Stimulated activated CD8-positive, alpha-beta memory T cell treated with anti-CD3 and anti-CD28 coated beads, Interleukin-4, amount 100 ng/mL, for 48 hours (primary cell): ENCODE measurements at regions not wholly inside any gene's neighbourhood (a gene's known extent, or its start where the extent isn't known, plus 50 kb on each side); places are given as distances from the start of the nearest gene placed in this dataset.

Experiments used
- DNase-seq: peaks from one replicate; pipeline ENCODE4 v3.0.0-alpha.2; 2020

- no peak for DNase-seq
Observed at GRCh38 chr14:26121181-26121580, 476.7 kb downstream of the NOVA1 start.

DNA sequence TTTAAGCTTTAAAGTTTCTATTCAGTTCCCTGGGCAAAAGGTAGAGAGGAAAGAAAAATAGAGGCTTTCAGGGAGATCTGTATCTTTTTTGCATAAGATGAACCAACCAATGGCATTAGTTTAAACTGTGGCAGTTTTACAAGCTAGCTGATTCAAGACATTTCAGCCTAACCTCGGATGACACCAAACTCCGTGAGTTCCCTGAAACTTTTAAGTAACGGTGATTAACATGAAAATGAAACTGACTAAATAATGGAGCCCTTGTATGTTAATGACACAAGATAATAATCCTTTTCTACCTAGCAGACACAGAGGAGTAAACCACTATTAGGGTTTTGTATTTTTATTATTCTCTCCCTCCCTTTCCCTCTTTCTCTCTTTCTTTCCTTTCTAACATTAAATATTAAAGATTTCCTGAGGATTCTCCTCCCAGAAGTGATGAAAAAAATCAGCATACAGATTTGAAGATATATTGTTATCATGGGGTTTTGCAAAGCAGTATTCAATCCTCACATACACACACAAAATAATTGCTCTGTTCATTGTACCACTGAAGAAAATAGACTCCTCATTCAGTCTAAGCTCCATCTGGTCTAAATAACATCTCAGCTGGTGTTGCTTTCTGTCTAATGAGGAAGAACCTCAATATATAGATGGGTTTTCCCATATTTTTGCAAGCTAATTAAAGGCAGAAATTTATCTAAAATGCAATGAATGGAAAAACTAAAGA, 483.8 kb downstream of the NOVA1 start:
- no peak for DNase-seq

DNA sequence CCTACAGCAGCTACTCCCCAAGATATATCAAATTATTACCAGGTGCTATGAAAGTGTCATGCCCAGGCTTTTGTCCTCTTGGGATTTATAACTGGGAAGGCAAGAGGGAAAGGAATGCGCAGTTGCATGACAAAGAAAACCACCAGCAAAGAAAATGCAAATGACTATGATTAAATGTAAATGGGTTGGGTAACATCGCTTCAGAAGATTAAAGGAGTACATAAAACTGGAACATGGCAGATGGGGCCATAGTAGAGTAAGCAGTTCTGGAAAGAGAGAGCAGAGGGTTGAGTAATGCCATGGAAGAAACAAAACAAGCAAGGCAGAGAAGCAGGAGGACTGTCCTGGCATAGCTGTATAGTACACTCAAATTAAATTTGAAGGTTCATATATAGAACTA, 493.1 kb downstream of the NOVA1 start:
- DNase-seq: no peak

DNA sequence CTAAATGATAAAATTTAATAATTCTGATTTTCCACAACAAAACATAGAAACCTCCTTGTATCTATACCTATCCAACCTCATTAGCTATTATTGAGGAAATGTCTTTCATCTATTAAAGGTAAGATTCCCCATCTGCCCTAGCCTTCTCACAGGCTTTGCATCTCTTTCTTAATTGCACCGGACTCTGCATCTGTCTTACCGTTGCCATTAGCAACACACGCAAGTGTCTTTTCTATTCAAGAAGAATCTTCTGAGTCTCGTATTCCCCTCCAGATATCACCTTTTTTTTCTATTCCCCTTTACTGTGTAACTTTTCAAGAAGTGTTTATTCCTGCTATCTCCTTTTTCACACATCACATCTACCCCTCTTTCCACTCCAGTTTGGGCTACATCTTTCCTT, 500.0 kb downstream of the NOVA1 start:
- DNase-seq: no peak

GRCh38 chr14:26088275-26088674, 509.6 kb downstream of the NOVA1 start:
- no peak for DNase-seq

- no peak for DNase-seq
Observed at GRCh38 chr14:26081043-26081442, 516.8 kb downstream of the NOVA1 start.

DNA sequence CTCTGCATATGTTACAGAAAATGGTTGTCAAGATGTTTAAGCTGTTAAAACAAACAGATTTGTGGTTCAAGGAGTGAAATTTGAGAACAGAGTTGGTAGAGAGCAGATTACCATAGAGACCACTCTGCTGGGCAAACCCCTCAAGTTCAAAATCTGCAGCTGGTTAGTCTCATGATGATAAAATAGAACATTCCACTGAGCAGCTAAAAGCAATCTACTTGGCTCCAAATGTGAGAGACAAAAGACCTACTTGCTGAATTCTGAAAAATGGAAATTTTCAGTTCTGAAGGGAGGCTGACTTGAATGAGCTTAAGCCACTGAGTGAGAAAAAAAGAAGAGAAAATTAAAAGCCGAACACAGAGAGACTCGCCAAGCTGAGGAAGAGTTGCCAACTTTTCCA, 519.3 kb downstream of the NOVA1 start:
- no peak for DNase-seq

- no peak for DNase-seq
Observed at GRCh38 chr14:26074892-26075291, 522.9 kb downstream of the NOVA1 start.

DNA sequence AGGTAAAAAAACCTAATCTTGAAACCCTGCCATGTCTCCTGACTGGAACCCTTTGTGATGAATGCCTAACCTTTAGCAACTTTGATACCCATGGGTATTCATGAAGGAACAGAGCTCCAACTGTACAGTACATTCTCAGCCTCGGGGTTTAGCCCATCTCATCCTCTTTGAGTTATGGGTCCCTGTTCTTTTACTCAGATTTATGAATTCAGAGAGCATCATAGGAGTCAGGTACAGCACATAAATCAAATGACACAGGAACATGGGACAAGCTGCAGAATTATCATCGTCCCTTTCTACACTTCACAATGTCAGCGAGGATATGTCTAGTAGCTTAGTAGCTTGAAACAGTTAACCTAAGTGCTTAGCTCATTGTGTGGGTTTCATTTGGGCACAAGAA, 527.4 kb downstream of the NOVA1 start:
- no peak for DNase-seq

DNA sequence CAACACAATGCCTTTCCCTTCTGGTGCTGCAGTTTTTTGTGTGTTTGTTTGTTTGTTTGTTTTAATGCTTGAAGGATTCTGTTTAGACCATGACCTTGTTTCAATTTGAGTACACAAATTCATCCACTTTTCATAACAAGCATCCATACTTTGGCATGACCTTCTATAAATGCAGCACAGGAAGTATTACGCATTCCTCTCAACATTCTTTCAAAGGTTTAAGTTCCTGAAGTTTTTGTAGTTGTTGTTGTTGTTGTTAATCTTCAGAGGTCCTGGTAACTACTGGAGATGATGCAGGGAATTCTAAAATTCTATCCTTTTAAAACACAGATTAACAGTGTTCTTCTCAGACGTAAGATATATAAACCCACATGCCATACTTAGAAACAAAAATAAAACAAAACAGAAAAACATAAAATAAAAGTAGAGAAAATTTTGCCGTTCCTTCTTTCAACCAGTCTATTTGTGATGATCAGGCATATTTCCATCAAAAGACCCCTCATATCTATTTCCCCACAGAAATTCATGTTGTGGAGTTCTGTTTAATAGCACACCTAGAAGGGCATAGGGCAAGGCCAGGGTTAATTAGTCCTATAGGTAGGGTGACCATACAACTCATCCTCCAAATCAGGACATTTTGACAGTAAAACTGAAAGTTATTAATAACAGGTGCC, 529.9 kb downstream of the NOVA1 start:
- DNase-seq: no peak

DNA sequence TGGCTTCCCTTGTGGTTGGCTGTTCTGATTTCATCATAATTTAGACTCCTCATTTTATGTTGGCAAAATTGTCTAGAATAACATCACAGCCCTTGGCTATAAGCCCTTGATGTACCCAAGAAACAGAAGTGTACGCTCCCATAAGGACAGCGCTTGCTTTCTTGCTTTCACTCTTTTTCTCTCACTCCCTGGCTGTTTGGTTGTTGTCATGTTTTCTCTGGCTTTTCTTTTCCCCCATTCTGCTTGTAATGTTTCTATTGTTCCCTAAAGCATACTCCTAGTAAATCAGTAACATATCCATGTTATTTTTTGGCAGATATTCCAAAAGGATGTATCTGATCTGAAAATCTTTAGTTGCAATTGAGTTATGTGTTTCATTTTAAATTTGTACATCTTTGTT, 530.5 kb downstream of the NOVA1 start:
- no peak for DNase-seq

GRCh38 chr14:26056036-26056616, 541.7 kb downstream of the NOVA1 start:
- no peak for DNase-seq

GRCh38 chr14:26032348-26032747, 565.5 kb downstream of the NOVA1 start:
- no peak for DNase-seq

DNA sequence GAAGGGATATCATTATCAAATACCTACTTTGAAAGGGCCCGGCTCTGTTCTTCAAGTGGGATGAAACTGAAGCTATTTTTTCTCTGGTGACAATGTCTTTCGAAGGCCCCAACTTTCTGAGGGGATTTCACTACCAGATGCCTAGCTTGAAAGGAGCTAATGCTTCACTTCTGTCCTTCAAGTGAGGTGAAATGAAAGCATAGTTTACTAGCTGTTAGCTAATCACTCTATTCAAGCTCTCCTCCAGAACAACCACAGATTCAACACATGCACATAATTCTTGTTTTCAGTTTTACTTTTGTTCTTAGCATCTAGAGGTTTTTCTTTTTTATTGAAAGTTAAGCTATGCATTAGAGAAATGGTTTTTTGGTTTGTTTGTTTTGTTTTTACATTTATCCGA, 571.4 kb downstream of the NOVA1 start:
- no peak for DNase-seq

DNA sequence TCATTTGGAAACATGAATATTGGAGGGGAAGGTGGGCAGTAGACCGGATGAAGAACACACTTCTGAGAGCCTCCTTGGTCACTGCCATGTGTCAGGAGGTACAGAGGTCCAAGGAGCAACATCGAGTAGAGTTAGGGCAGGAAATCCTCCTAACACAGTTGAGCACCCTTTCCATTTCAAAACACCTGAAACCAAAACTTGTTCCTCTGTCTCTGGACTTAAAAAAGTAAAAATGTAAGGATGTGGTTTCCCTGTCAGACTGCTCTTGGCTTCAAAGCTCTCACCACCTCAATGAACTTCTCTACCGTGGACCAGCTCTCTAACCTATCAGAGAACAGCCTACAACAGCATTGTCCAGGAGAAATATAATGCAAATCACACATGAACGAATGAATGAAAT, 573.9 kb downstream of the NOVA1 start:
- DNase-seq: no peak

DNA sequence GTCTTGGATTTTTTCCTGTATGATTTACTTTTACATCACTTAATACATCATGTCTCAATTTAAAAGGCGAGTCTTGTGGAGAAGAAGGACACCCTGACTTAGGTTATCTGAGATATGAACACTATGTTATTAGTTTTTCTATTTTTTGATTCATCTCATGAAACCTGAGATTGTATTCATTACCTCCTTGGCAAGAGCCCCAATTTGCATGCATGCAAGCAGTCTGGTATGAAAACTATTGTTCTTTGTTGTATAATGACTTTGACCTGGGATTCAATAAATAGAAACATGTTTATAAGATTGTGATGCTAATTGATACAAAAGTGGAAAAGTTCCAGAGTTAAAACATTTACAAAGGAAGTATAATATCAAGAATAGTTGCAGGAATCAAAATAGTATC, 576.1 kb downstream of the NOVA1 start:
- DNase-seq: no peak

DNA sequence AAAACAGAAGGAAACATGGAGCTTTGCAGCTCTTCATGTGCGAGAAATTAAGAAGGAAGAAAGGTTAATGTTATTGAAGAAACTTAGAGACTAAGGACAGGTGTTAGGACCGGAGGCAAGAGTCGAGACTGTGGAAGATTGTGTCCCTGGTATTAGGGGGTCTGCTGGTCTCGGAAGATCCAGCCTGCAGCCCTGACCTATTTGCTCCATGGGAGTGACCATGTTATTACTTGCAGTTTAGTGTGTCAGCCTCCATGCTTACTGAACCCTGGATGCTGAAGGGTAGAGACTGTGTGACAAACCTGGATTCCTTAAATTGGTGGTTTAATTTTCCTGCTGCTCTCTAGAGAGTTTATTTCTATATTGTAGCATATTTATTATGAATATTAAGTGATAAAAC, 580.6 kb downstream of the NOVA1 start:
- no peak for DNase-seq

- DNase-seq: no peak
Observed at GRCh38 chr14:26008290-26008689, 589.5 kb downstream of the NOVA1 start.

DNA sequence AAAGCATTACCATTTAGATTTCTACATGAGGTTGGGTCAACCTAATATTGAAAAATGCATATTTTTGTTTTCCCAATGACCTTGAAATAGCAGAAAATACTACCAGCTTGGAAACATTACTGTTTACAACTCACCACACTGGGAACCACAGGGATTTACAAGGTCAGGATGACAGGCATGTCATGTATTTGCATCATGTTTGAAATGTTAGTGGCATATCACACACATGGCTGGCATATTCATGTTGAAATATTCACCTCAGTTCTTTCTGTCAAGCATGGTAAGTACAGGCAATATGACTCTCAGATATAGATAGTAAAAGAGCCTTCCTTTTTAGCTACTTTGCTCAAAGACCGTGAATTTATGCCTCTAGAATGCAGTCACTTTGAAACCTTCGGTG, 593.5 kb downstream of the NOVA1 start:
- DNase-seq: no peak

DNA sequence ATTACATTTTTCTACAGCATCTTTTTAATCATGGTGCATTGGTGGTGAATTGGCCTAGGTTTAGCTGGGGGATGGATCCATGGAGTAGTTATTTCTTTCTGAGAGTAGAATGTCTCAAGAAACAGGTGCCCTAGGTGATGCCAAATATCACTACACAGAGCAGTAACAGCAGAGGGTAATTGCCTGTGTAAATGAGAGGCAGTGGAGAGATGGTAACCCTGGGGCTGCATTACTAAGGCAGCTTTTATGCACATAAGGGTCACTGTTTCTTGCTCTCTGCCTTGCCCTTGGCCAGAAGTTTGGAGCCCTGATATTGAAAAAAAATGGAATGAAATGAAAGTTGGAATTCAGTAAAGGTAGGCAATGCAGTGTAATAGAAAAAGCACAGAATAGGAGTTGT, 604.0 kb downstream of the NOVA1 start:
- DNase-seq: no peak

- no peak for DNase-seq
Observed at GRCh38 chr14:25988536-25988935, 609.3 kb downstream of the NOVA1 start.

- no peak for DNase-seq
Observed at GRCh38 chr14:25955772-25956171, 642.1 kb downstream of the NOVA1 start.

GRCh38 chr14:25953532-25954139, 644.2 kb downstream of the NOVA1 start:
- no peak for DNase-seq

DNA sequence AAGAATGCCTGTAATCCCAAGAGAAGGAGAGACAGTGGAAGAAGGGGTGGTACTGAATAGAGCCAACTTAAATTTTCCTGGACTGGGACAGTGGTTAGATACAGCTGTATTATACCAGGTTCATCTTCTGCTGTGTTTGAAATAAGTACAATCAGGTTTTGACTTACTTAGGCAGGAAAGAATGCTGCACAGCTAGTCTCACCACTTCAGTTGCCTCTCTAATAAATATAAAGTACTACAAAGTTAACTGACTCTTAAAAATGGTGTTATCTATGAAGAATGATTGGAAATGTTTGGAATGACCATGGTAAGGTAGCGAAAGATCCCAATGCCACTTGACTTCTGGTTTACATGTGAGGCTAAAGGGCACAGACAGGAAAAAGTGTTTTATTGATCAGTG, 652.1 kb downstream of the NOVA1 start:
- no peak for DNase-seq
